ENCODE measurements at regions not wholly inside any gene's neighbourhood (a gene's known extent, or its start where the extent isn't known, plus 50 kb on each side); places are given as distances from the start of the nearest gene placed in this dataset.

DNA sequence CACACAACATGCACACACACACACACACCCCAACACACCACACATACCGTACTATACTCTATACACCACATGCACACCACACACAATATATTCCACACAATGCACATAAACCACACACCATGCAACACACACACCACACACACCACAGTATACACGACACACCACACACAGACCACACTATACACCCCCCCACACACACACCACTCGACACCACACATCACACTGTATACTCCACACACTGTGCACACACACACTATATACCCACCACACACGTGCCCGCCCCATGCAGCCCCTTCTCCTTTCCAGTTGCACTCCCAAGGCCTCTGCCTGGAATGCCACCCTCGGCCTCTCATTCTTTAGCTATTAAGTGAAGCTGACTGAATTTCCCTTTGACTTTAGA lies 148.2 kb upstream of the NOCT start:
- H3K9me3 ChIP-seq = no peaks in the 10 kb centered on the region
- ChIA-PET POLR2A (no interaction called here), CTCF (no interaction called here)
- H3K27me3 ChIP-seq (replicated peaks in 1 of 2; ENCODE audit: control insufficient read depth in 2 of 2, extremely low read depth in 1 of 2, insufficient read depth in 2 of 2, low read length in 1 of 2) = peaks cover 0 to 13% of the 10 kb centered on the region in 2 experiments
- H3K4me3 ChIP-seq (ENCODE audit: control insufficient read depth in 1 of 2, extremely low read depth in 1 of 2, low read length in 1 of 2) = no peak overlapping the region
- H3K36me3 Mint-ChIP-seq = no peaks in the 10 kb centered on the region
- no peaks in the 10 kb centered on the region for H3K36me3 ChIP-seq (ENCODE audit: control insufficient read depth in 2 of 2, extremely low read depth in 1 of 2, insufficient read depth in 1 of 2, low read length in 1 of 2)
- no peak overlapping the region for H3K27ac Mint-ChIP-seq
- no peaks in the 10 kb centered on the region for H3K4me1 ChIP-seq (ENCODE audit: control insufficient read depth in 1 of 2, extremely low read depth in 1 of 2, insufficient read depth in 2 of 2, low read length in 2 of 2)
- no peak overlapping the region for H3K4me3 Mint-ChIP-seq
- H3K27ac ChIP-seq (ENCODE audit: low read length) = no peak overlapping the region
- H3K27me3 Mint-ChIP-seq = peaks cover 7 to 16% of the 10 kb centered on the region in 2 donors
- H3K9me3 Mint-ChIP-seq = no peaks in the 10 kb centered on the region
- H3K4me1 Mint-ChIP-seq = peaks cover 0 to 2% (median 0%) of the 10 kb centered on the region in 3 donors
- 90% methylated on average over 6 of the region's 6 CpGs for WGBS (ENCODE audit: insufficient coverage)
- no peak for DNase-seq
- no peak for ATAC-seq (replicated peaks in 1 of 4)

- H3K36me3 ChIP-seq (ENCODE audit: control insufficient read depth in 2 of 2, extremely low read depth in 1 of 2, insufficient read depth in 1 of 2, low read length in 1 of 2) = no peaks in the 10 kb centered on the region
- H3K27ac ChIP-seq (ENCODE audit: low read length) = no peak overlapping the region
- no peaks in the 10 kb centered on the region for H3K4me1 ChIP-seq (ENCODE audit: control insufficient read depth in 1 of 2, extremely low read depth in 1 of 2, insufficient read depth in 2 of 2, low read length in 2 of 2)
- CTCF ChIA-PET = no interaction called here
- Mint-ChIP-seq H3K27me3 (peaks cover 6 to 18% of the 10 kb centered on the region in 2 donors), H3K4me3 (no peak overlapping the region), H3K36me3 (no peaks in the 10 kb centered on the region), H3K4me1 (peaks cover 0 to 2% (median 0%) of the 10 kb centered on the region in 3 donors), H3K27ac (no peak overlapping the region), H3K9me3 (no peaks in the 10 kb centered on the region)
- no peak for ATAC-seq (replicated peaks in 1 of 4)
- WGBS (ENCODE audit: insufficient coverage) = 100% methylated on average over 2 of the region's 2 CpGs
- no peak for DNase-seq
- POLR2A ChIA-PET = no interaction called here
- H3K4me3 ChIP-seq (ENCODE audit: control insufficient read depth in 1 of 2, extremely low read depth in 1 of 2, low read length in 1 of 2) = no peak overlapping the region
- H3K9me3 ChIP-seq = no peaks in the 10 kb centered on the region
- peaks cover 0 to 6% of the 10 kb centered on the region in 2 experiments for H3K27me3 ChIP-seq (replicated peaks in 1 of 2; ENCODE audit: control insufficient read depth in 2 of 2, extremely low read depth in 1 of 2, insufficient read depth in 2 of 2, low read length in 1 of 2)
Measured at GRCh38 chr4:138866314-138866713, 149.3 kb upstream of the NOCT start.

DNA sequence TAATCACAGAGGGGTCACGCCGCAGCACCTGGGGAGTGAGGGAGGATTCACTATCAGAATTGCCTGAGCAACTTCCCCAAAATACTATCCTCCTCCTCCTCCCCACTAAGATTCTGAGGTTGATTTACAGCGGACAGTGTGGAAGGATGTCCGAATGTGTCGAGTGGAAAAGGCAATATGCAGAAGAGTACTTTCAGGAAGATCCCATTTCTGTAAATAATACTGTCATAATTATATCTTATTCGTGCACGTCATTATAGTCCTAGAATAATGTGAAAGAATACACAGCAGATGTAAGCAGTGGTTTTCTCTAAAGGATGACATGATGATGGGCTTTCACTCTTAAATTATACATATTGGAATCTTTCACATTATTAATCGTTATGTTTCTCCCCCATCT lies 149.8 kb upstream of the NOCT start:
- Mint-ChIP-seq H3K27ac (no peak overlapping the region), H3K4me3 (no peak overlapping the region), H3K36me3 (no peaks in the 10 kb centered on the region), H3K9me3 (no peaks in the 10 kb centered on the region), H3K27me3 (peaks cover 2 to 15% of the 10 kb centered on the region in 2 donors), H3K4me1 (peaks cover 0 to 2% (median 0%) of the 10 kb centered on the region in 3 donors)
- POLR2A ChIA-PET = no interaction called here
- ATAC-seq (replicated peaks in 1 of 4) (no peak), DNase-seq (no peak)
- peaks cover 0 to 5% of the 10 kb centered on the region in 2 experiments for H3K27me3 ChIP-seq (replicated peaks in 1 of 2; ENCODE audit: control insufficient read depth in 2 of 2, extremely low read depth in 1 of 2, insufficient read depth in 2 of 2, low read length in 1 of 2)
- no CpG with 5 or more reads among the region's 8 CpGs for WGBS (ENCODE audit: insufficient coverage)
- H3K9me3 ChIP-seq = no peaks in the 10 kb centered on the region
- CTCF ChIA-PET = no interaction called here
- H3K4me3 ChIP-seq (ENCODE audit: control insufficient read depth in 1 of 2, extremely low read depth in 1 of 2, low read length in 1 of 2) = no peak overlapping the region
- no peak overlapping the region for H3K27ac ChIP-seq (ENCODE audit: low read length)
- H3K4me1 ChIP-seq (ENCODE audit: control insufficient read depth in 1 of 2, extremely low read depth in 1 of 2, insufficient read depth in 2 of 2, low read length in 2 of 2) = no peaks in the 10 kb centered on the region
- H3K36me3 ChIP-seq (ENCODE audit: control insufficient read depth in 2 of 2, extremely low read depth in 1 of 2, insufficient read depth in 1 of 2, low read length in 1 of 2) = no peaks in the 10 kb centered on the region

GRCh38 chr4:138864961-138865720 lies 150.4 kb upstream of the NOCT start:
- H3K36me3 Mint-ChIP-seq = no peaks in the 10 kb centered on the region
- H3K27ac ChIP-seq (ENCODE audit: low read length) = no peak overlapping the region
- no peak overlapping the region for H3K27ac Mint-ChIP-seq
- H3K27me3 ChIP-seq (replicated peaks in 1 of 2; ENCODE audit: control insufficient read depth in 2 of 2, extremely low read depth in 1 of 2, insufficient read depth in 2 of 2, low read length in 1 of 2) = peaks cover 0 to 5% of the 10 kb centered on the region in 2 experiments
- no peak overlapping the region for H3K4me3 Mint-ChIP-seq
- H3K9me3 ChIP-seq = no peaks in the 10 kb centered on the region
- H3K36me3 ChIP-seq (ENCODE audit: control insufficient read depth in 2 of 2, extremely low read depth in 1 of 2, insufficient read depth in 1 of 2, low read length in 1 of 2) = no peaks in the 10 kb centered on the region
- POLR2A ChIA-PET = no interaction called here
- no peak for ATAC-seq (replicated peaks in 1 of 4)
- WGBS (ENCODE audit: insufficient coverage) = 25% methylated on average over 4 of the region's 10 CpGs
- CTCF ChIA-PET = no interaction called here
- no peaks in the 10 kb centered on the region for H3K9me3 Mint-ChIP-seq
- H3K27me3 Mint-ChIP-seq = peaks cover 2 to 15% of the 10 kb centered on the region in 2 donors
- H3K4me1 ChIP-seq (ENCODE audit: control insufficient read depth in 1 of 2, extremely low read depth in 1 of 2, insufficient read depth in 2 of 2, low read length in 2 of 2) = no peaks in the 10 kb centered on the region
- H3K4me3 ChIP-seq (ENCODE audit: control insufficient read depth in 1 of 2, extremely low read depth in 1 of 2, low read length in 1 of 2) = no peak overlapping the region
- peaks cover 0 to 2% (median 0%) of the 10 kb centered on the region in 3 donors for H3K4me1 Mint-ChIP-seq
- no peak for DNase-seq

- WGBS (ENCODE audit: insufficient coverage) = no CpG with 5 or more reads among the region's 4 CpGs
- no peak overlapping the region for H3K4me3 Mint-ChIP-seq
- ChIA-PET POLR2A (no interaction called here), CTCF (no interaction called here)
- DNase-seq = no peak
- H3K27me3 Mint-ChIP-seq = peaks cover 2 to 9% of the 10 kb centered on the region in 2 donors
- peaks cover 0 to 3% of the 10 kb centered on the region in 2 experiments for H3K27me3 ChIP-seq (replicated peaks in 1 of 2; ENCODE audit: control insufficient read depth in 2 of 2, extremely low read depth in 1 of 2, insufficient read depth in 2 of 2, low read length in 1 of 2)
- no peak overlapping the region for H3K27ac Mint-ChIP-seq
- H3K36me3 Mint-ChIP-seq = no peaks in the 10 kb centered on the region
- H3K4me1 ChIP-seq (ENCODE audit: control insufficient read depth in 1 of 2, extremely low read depth in 1 of 2, insufficient read depth in 2 of 2, low read length in 2 of 2) = no peaks in the 10 kb centered on the region
- ATAC-seq (replicated peaks in 1 of 4) = no peak
- no peaks in the 10 kb centered on the region for H3K9me3 ChIP-seq
- no peak overlapping the region for H3K4me3 ChIP-seq (ENCODE audit: control insufficient read depth in 1 of 2, extremely low read depth in 1 of 2, low read length in 1 of 2)
- no peaks in the 10 kb centered on the region for H3K36me3 ChIP-seq (ENCODE audit: control insufficient read depth in 2 of 2, extremely low read depth in 1 of 2, insufficient read depth in 1 of 2, low read length in 1 of 2)
- H3K27ac ChIP-seq (ENCODE audit: low read length) = no peak overlapping the region
- H3K9me3 Mint-ChIP-seq = no peaks in the 10 kb centered on the region
- H3K4me1 Mint-ChIP-seq = peaks cover 0 to 2% (median 0%) of the 10 kb centered on the region in 3 donors
Measured at GRCh38 chr4:138863160-138863559, 152.4 kb upstream of the NOCT start.

DNA sequence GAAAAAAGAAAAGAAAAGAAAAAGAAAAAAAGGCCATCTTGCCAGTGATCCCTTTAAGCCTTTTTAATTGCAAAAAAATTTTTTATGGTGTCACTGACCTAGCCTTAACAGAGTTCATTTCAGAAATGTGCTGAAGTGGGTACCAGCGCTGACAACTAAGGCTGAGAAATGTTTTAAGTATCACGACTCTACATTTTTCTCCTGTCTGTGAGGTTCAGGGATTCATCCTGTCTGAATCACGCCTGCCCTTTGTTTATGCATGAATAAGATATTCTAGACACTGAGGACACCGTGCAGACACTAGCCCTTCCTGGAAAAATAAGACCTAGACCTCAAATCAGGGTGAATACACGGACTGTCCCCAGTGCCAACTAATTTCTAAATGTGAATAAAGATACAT lies 154.4 kb upstream of the NOCT start:
- H3K27ac Mint-ChIP-seq = no peak overlapping the region
- peaks cover 0 to 2% (median 0%) of the 10 kb centered on the region in 3 donors for H3K4me1 Mint-ChIP-seq
- ChIA-PET CTCF (interaction anchor here in 1 of 2 donors (0.9 kb wide), 1 partner anchor 10 kb away, joined by 4 read pairs; no protein-coding TSS in a partner anchor), POLR2A (interaction anchor here in 1 of 2 donors (0.6 kb wide), 1 partner anchor 1339 kb away, joined by 6 read pairs; no protein-coding TSS in a partner anchor)
- H3K4me3 ChIP-seq (ENCODE audit: control insufficient read depth in 1 of 2, extremely low read depth in 1 of 2, low read length in 1 of 2) = no peak overlapping the region
- no peak for ATAC-seq (replicated peaks in 1 of 4)
- no peaks in the 10 kb centered on the region for H3K9me3 ChIP-seq
- DNase-seq = no peak
- H3K27ac ChIP-seq (ENCODE audit: low read length) = no peak overlapping the region
- H3K36me3 Mint-ChIP-seq = no peaks in the 10 kb centered on the region
- H3K4me3 Mint-ChIP-seq = no peak overlapping the region
- WGBS (ENCODE audit: insufficient coverage) = 65% methylated on average over 2 of the region's 5 CpGs
- no peaks in the 10 kb centered on the region for H3K27me3 ChIP-seq (replicated peaks in 1 of 2; ENCODE audit: control insufficient read depth in 2 of 2, extremely low read depth in 1 of 2, insufficient read depth in 2 of 2, low read length in 1 of 2)
- no peaks in the 10 kb centered on the region for H3K36me3 ChIP-seq (ENCODE audit: control insufficient read depth in 2 of 2, extremely low read depth in 1 of 2, insufficient read depth in 1 of 2, low read length in 1 of 2)
- no peaks in the 10 kb centered on the region for H3K9me3 Mint-ChIP-seq
- H3K27me3 Mint-ChIP-seq = peaks cover 2 to 13% of the 10 kb centered on the region in 2 donors
- H3K4me1 ChIP-seq (ENCODE audit: control insufficient read depth in 1 of 2, extremely low read depth in 1 of 2, insufficient read depth in 2 of 2, low read length in 2 of 2) = no peaks in the 10 kb centered on the region

Measured in T-cell (primary cell).